HG03159 (cell line): ENCODE measurements at regions not wholly inside any gene's neighbourhood (a gene's known extent, or its start where the extent isn't known, plus 50 kb on each side); places are given as distances from the start of the nearest gene placed in this dataset.

Source experiments
- ATAC-seq: cut with Tn5 transposase; IDR thresholded peaks from one replicate; pipeline ENCODE4 v1.9.1; 2021; ENCODE audit warnings: mild to moderate bottlenecking, moderate library complexity; ENCODE audit not compliant: unreplicated experiment

GRCh38 chr13:50715402-50716146 lies 127.9 kb downstream of the DLEU7 start:
- no peak for ATAC-seq

DNA sequence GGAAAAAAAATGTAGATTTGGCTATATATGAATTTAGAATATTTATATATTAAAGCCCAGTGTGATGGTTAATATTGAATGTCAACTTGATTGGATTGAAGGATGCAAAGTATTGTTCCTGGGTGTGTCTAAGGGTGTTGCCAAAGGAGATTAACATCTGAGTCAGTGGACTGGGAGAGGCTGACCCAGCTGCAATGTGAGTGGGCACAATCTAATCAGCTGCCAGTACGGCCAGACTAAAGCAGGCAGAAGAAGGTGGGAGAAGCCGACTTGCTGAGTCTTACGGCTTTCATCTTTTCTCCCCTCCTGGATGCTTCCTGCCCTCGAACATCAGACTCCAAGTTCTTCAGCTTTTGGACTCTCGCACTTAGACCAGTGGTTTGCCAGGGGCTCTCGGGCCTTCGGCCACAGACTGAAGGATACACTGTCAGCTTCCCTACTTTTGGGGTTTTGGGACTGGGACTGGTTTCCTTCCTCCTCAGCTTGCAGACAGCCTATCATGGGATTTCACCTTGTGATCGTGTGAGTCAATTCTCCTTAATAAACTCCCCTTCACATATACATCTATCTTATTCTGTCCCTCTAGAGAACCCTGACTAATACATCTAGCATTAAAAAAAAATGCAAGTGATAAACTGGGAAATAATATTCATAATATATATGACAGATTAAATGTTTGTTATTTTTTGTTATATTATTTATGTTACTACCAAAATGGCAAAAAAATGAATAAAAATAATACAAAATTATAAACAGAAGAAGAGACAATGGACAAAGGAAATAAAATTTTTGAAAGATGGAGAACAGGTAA lies 122.4 kb downstream of the DLEU7 start:
- ATAC-seq, result no peak

DNA sequence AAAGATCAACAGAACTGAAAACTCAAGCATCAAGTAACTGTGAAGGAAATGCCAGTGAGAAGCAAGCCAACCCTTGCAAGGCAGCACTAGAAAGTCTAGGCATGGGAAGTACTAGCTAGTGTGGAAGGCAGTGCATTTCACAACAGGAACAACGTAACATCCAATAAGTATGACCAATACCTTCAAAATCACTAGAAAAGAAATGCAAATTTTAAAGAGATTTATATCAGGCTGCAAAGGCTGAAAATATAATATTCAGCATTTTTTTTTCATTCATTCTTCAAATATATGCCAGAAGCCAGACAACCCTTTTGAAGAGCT lies 121.9 kb downstream of the DLEU7 start:
- no peak for ATAC-seq

GRCh38 chr13:50722440-50723125 lies 120.9 kb downstream of the DLEU7 start:
- ATAC-seq, result no peak

- ATAC-seq, result no peak
Observed at GRCh38 chr13:50724438-50724837, 119.1 kb downstream of the DLEU7 start.

DNA sequence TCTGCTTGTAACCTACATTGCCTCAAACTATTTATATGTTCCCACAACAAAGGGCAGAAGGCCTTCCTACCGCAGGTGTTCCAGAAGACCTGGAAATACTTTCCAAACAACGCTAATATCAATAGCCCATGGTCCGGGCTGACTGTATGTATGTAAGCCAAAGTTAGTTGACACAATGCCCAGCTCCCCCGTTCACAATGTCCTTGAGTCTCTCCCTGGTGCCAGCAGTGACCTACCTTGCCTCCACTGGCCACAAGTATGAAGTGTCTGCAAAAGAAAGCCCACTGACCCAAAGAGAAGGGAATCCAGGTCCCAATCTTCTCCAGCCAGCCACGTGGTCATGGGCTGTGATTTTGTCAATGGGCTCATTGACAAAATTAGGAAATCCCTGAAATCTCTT lies 118.6 kb downstream of the DLEU7 start:
- no peak for ATAC-seq

DNA sequence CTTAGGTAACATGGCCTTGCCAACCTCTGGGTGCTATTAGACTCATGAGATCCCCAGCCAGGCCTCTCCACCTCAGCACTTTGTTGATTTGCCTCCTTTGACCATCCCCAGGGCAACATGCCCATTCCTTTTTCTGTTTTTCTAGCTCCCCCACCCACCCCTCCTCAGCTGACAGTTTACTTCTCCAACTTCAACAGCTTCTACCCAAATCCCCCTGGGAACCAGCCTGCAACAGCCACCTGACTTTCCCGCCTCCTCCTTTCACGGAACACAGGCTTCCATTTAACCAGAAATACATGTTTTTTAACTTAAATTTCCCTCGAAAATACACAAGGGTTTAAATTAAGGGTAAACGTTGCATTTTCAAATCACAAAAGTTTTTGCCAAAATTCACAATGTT lies 117.3 kb downstream of the DLEU7 start:
- no peak for ATAC-seq

DNA sequence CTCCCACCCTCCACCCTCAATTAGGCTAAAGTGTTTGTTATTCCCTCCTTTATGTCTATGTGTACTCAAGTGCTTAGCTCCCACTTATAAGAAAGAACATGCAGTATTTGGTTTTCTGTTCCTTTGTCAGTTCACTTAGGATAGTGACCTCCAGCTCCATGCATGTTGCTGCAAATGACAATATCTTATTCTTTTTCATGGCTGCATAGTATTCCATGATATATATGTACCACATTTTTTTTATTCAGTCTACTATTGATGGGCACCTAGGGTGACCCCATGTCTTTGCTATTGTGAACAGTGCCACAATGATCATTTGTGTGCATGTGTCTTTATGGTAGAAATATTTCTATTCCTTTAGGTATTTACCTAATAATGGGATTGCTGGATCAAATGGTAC lies 114.3 kb downstream of the DLEU7 start:
- no peak for ATAC-seq

DNA sequence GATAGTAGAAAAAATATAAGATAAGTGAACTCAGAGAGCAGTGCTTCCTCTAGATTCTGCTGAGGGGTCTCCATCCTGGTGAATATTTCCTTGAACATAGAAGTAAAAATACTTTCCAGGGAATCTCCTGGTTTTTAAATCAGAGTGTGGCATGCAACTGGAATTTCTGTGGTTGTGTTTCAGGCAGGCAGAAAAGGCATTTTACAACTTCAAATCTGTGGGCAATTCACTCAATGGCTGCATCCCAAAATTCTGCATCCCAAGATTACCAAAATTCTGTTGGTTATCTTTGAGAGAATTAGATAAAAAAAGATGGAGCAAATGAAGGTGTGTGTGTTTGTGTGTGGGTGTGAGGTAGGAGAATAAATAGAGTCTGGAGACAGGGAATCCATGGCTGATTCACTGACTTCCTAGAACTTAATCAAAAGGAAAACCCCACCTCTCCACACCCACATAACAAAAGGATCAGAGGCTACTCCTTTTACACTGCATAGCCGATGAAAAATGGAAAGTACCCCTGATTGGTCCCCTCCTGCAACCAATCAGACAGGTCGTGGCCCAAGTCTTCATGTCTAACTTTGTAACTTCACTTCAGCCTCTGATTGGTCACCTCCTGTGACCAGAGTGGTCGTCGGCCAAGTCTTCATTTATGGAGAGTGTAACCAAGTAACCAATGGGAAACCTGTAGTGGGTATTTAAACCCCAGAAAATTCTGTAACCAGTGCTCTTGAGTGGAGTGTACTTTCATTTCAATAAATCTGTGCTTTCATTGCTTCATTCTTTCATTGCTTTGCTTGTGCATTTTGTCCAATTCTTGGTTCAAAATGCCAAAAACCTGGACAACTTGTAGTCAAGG lies 112.8 kb downstream of the DLEU7 start:
- ATAC-seq, result no peak

GRCh38 chr13:50731400-50731799 lies 112.1 kb downstream of the DLEU7 start:
- ATAC-seq, result no peak

DNA sequence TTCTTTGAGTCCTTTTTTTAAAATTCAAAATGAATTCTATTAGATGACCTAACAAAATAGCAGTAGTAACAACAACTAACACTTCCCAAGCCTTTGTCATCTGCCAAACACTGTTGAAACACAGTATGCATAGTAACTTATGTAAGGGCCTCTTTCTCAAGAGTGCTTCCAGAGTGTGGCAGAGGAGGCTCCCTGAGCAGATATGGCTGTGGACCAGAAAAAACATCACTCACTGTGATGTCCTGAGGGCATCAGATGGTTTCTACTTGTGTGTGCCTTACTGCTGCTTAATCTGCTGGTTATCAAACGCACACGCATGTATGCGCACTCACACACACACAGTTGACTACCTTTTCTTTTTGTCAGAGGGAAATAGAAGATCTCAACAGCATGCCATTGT lies 110.8 kb downstream of the DLEU7 start:
- ATAC-seq, result no peak

DNA sequence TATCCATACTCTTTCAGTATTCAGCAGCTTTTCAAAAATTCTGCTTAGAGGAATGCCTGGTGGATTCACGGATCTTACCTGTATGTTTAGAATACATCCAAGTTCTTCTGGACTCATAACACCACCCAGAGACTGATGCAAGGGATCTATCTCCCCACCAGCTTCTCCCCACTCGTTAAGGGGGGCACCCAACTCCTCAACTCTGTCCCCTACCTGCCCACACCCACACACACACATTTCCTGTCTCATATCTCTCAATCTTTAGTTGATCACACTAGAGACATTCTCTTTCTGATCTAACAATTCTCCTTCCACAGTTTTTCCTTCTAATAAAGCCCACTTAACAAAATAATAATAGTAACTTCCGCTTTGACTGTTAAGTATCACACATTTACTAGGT lies 110.1 kb downstream of the DLEU7 start:
- no peak for ATAC-seq

DNA sequence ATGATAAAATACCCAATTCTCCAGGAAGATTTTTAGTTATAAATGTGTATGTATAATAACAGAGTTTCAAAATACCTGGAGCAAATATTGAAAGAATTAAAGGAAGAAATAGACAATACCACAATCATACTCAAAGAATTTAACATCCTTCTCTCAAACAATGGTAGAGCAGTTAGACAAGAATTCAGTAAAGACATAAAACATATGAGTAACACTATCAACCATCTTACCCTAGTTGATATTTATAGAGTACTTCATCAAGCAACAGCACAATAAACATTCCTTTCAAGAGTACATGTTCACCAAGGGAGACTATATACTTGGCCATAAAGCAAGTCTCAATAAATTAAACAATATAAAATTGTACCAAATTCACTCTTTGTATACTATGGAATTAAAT lies 108.4 kb downstream of the DLEU7 start:
- no peak for ATAC-seq

DNA sequence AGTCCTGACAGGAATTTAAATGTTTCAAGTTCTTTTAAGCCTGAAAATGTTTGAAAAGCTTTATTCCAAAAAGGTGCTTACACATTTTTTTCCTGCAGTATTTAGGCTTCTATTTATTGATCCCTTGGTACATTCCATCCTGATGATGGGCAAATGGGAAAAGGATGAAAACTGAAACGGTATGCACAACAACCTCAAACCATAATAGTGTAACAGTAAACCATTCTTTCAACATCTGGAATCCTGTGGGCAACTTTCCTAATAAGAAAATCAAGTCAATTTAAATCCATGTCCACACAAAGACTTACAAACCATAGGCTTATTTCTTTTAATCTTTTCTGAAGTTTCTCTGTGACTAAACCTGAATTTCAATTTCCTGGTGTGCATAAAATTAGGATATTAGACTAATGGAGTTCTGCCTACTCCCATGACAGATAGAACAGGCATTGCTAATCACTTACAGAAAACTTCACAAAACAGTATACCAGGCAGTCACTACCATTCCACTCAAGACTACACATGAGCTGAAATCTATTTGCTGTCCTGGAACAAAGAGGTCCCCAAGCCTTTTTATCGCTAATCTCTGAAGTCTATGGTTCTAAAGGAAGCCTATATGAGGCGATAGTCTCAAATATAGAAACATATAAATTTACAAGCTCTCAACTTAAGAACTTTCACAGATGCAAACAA lies 103.3 kb downstream of the DLEU7 start:
- ATAC-seq, result no peak

GRCh38 chr13:50742353-50742752 lies 101.1 kb downstream of the DLEU7 start:
- no peak for ATAC-seq

DNA sequence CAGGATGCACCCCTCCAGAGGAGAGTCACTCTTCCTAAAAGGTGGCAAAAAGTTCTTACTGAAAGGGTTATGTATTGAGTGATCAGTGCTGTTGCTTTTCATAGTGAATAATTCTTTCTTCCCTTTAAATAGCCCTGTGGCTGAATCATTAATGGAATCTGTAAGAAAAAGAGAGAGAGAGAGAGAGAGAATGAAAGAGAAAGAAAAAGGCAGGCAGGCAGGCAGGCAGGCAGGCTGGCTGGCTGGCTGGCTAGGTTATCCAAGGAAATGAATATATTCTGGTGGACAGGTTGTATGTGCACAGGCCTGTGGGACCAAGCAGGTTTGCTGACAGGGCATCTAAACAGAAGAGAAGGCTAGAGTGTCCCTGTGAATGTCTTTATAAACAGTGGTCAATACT lies 100.5 kb downstream of the DLEU7 start:
- ATAC-seq, result no peak

DNA sequence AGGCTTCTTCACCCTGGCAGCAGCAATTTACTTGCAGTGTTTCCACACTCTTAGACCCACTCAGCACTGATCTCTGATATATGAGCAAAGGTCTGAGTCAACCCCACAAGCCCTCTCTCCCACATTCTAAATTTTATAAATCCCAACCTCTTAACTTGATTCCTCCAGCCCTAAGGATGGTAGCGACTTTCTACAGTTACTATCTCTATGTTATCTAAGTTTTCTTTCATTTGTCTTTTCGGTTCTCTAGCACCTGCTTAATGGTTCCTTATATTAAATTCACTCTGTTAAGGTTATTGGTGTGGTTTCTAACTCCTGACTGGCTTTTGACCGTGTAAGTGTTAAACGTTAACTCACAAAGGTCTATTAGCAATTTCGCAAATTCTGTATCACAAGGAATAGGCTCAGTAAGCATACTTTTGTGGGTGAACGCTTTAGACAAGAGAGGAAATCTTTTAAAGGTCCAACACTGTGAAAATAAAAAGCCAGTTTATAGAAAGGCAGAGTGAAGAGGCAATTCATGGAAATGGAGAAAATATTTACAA lies 99.3 kb downstream of the DLEU7 start:
- ATAC-seq, result no peak

- no peak for ATAC-seq
Observed at GRCh38 chr13:50745542-50746115, 97.9 kb downstream of the DLEU7 start.

GRCh38 chr13:50747737-50748350 lies 95.6 kb downstream of the DLEU7 start:
- ATAC-seq, result no peak
